Spleen (tissue), 7 donors: ENCODE measurements at regions not wholly inside any gene's neighbourhood (a gene's known extent, or its start where the extent isn't known, plus 50 kb on each side); places are given as distances from the start of the nearest gene placed in this dataset.

Experiments used
- POLR2A ChIP-seq, 3 donors: fragments of 450-650 bp; IDR thresholded peaks; one replicate each; pipeline ENCODE4 v1.5.1; 2017; ENCODE audit warnings: antibody characterized with exemption in 3 of 3, mild to moderate bottlenecking in 1 of 3
- POLR2AphosphoS5 ChIP-seq, 3 donors: sonication (generic); formaldehyde crosslinking; IDR thresholded peaks; one replicate each; pipeline ENCODE4 v1.5.1; 2017; ENCODE audit warnings: antibody characterized with exemption in 3 of 3
- TF ChIP-seq, protein P1 (sequence below), 11 experiments: fragments of 200-600 bp in 7 of 11; fragments of 450-650 bp in 4 of 11; sonication (generic) in 4 of 11; IDR thresholded peaks in 8 of 11; conservative IDR thresholded peaks in 3 of 11; 1 replicate in 7 of 11; 2 replicates in 4 of 11; pipeline versions ENCODE4 v1.4.0 to v1.8.0; 2016 to 2021; ENCODE audit warnings: antibody characterized with exemption in 11 of 11, inconsistent platforms in 4 of 11, mild to moderate bottlenecking in 1 of 11
- donor health status: DM: no; HTN: no; CAD: no; lungs with moderate emphysema.
- donor health status: DM: no; HTN: no; CAD: no.
- donor health status: DM: no; HTN: no; CAD: no.

- no peak for TF ChIP-seq POLR2A (IDR thresholded peaks at IDR 0.05)
- TF ChIP-seq, protein P1, sequence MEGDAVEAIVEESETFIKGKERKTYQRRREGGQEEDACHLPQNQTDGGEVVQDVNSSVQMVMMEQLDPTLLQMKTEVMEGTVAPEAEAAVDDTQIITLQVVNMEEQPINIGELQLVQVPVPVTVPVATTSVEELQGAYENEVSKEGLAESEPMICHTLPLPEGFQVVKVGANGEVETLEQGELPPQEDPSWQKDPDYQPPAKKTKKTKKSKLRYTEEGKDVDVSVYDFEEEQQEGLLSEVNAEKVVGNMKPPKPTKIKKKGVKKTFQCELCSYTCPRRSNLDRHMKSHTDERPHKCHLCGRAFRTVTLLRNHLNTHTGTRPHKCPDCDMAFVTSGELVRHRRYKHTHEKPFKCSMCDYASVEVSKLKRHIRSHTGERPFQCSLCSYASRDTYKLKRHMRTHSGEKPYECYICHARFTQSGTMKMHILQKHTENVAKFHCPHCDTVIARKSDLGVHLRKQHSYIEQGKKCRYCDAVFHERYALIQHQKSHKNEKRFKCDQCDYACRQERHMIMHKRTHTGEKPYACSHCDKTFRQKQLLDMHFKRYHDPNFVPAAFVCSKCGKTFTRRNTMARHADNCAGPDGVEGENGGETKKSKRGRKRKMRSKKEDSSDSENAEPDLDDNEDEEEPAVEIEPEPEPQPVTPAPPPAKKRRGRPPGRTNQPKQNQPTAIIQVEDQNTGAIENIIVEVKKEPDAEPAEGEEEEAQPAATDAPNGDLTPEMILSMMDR (IDR thresholded peaks at IDR 0.05 in 8 of 11, conservative IDR thresholded peaks at IDR 0.05 in 3 of 11): no peak
- TF ChIP-seq POLR2AphosphoS5 (IDR thresholded peaks at IDR 0.05): no peak
Observed at GRCh38 chr9:1771094-1771789, 243.9 kb upstream of the SMARCA2 start.
